ENCODE measurements at regions not wholly inside any gene's neighbourhood (a gene's known extent, or its start where the extent isn't known, plus 50 kb on each side); places are given as distances from the start of the nearest gene placed in this dataset.

DNA sequence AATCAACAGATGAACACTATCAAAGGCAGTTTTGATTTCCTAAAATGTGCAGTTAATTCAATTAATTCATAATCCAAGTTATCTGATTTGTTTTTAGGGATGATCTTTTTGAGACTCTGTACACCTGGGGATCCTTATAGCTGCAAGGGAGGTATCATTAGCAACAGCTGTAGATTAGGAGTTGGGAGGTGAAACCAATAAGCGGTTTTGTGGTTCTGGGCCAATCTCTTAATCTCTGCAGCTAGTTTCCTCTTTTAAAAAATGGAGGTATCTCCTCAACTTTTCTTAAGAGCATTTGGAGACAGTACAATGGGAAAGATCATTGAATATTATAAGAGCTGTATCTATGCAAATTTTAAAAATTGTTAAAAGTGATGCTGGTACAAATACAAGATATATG is 126.0 kb downstream of the MC4R start:
- no peak for TF ChIP-seq EZH2phosphoT487 (conservative IDR thresholded peaks at IDR 0.05; ENCODE audit: low read length)
- TF ChIP-seq, protein P1, sequence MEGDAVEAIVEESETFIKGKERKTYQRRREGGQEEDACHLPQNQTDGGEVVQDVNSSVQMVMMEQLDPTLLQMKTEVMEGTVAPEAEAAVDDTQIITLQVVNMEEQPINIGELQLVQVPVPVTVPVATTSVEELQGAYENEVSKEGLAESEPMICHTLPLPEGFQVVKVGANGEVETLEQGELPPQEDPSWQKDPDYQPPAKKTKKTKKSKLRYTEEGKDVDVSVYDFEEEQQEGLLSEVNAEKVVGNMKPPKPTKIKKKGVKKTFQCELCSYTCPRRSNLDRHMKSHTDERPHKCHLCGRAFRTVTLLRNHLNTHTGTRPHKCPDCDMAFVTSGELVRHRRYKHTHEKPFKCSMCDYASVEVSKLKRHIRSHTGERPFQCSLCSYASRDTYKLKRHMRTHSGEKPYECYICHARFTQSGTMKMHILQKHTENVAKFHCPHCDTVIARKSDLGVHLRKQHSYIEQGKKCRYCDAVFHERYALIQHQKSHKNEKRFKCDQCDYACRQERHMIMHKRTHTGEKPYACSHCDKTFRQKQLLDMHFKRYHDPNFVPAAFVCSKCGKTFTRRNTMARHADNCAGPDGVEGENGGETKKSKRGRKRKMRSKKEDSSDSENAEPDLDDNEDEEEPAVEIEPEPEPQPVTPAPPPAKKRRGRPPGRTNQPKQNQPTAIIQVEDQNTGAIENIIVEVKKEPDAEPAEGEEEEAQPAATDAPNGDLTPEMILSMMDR (IDR thresholded peaks at IDR 0.05; ENCODE audit: insufficient read depth, low read length, poor library complexity, severe bottlenecking) = no peak
